Amniotic epithelial cell (primary cell): ENCODE measurements at regions not wholly inside any gene's neighbourhood (a gene's known extent, or its start where the extent isn't known, plus 50 kb on each side); places are given as distances from the start of the nearest gene placed in this dataset.

Source experiments
- DNase-seq: peaks from one replicate; pipeline ENCODE4 v3.0.0-alpha.2; 2010; ENCODE audit warnings: low read depth

- no peak for DNase-seq
Observed at GRCh38 chr1:73644198-73644597, 553.8 kb downstream of the LRRIQ3 start.

DNA sequence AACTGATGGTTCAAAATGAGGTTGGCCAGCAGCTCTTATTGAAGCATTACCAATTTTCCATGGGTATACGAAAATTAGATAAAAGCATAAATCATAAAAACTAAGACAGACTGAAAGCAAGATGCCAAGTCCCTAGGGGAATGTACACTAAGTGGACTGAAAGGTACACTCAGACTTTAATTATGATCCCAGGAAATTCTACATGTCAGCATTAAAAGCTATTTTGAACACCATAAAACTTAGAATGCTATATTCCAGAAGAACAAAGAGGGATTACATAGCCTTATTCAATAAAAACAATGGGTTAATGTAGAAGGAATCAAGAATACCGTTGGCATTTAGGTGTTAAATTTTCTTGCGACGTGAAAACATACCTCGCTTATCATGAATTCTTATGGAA lies 558.5 kb downstream of the LRRIQ3 start:
- DNase-seq: no peak

GRCh38 chr1:73637264-73637663 lies 560.7 kb downstream of the LRRIQ3 start:
- DNase-seq: no peak

- DNase-seq: no peak
Observed at GRCh38 chr1:73635021-73635420, 563.0 kb downstream of the LRRIQ3 start.

- DNase-seq: no peak
Observed at GRCh38 chr1:73627723-73628122, 570.3 kb downstream of the LRRIQ3 start.

DNA sequence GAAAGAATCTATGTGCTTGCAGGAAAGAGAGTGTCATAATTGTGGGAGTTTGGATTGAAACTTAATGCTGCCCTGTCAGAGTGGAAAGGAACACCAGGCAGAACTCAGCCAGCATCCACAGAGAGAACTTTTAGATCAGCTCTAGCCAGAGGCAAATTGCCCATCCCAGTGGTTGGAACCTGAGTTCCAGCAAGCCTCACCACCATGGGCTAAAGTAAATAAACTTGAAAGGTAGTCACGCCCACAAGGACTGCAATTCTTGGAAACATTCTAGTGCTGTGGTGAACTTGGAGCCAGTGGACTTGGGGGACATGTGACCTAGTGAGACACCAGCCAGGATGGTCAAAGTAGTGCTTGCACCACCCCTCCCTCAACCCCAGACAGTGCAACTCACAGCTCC lies 571.6 kb downstream of the LRRIQ3 start:
- no peak for DNase-seq

DNA sequence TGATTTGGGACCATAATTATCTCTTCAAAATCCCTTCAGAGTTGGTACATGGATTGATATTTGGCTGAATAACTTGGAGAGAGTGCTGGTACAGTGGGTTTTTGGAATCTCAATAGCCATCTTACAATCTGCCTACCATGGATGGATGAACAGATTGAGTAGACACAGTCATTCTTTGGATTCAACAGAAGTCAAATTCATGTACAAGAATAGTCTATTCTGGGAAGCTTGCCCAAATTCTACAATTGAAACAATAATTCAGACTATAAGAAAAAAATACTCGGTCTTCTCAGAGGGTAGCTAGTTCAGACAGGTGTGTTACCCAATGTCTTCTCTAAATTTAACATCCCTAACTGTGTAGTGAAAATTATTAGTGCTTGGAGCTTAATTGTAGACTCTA lies 574.0 kb downstream of the LRRIQ3 start:
- no peak for DNase-seq

DNA sequence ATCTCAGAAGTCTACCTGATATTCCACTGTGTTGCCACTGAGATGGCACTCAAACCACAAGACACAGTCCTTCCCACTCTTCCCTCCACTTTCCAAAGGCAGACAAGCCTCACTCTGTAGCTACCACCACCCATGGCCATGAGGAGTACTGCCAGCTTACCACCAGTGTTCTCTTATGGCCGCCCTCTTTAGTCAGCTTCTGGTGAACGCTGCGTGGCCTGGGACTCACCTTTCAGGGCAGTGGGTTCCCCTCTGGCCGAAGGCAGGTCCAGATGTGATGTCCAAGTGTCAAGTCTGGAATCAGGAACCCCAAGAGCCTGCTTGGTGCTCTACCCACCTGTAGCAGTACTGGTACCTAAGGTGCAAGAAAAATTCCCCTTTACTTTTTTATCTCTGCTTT lies 580.8 kb downstream of the LRRIQ3 start:
- no peak for DNase-seq

GRCh38 chr1:73611681-73612080 lies 586.3 kb downstream of the LRRIQ3 start:
- no peak for DNase-seq

DNA sequence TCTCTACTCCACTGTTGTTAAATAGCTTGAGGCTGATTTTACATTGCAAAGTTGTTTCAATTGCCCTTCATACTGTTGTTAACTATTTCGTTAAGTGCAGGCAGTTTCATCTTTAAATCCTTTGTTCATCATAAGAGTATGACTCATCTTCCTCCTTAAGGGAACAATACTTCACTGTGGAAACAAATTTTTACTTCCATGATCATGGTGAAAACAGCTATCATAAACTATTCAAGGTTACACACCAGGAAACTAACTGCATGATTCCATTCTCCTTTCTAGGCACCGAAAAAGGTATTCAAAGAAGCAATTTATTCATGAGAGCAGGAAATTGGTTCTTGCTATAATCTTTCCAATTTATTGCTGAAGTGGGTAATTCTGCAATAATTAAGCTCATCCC lies 593.2 kb downstream of the LRRIQ3 start:
- DNase-seq: no peak

DNA sequence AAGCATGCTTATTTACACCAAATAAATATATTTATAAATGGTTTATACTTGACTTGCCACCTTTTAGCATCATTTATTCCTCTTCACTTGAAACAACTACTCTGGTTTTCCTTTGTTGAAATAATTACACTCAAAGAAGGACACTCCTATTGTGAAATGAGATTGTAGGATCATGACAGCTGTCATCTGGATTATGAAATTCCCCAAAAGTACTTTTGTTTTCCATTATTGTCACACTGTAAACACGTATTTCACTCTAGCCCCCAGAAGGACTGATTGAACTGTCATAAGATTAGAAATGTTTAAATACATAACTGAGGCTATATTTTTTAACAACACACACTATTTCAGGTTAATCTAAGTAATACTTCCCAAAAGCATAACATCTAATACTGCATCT lies 593.8 kb downstream of the LRRIQ3 start:
- no peak for DNase-seq

DNA sequence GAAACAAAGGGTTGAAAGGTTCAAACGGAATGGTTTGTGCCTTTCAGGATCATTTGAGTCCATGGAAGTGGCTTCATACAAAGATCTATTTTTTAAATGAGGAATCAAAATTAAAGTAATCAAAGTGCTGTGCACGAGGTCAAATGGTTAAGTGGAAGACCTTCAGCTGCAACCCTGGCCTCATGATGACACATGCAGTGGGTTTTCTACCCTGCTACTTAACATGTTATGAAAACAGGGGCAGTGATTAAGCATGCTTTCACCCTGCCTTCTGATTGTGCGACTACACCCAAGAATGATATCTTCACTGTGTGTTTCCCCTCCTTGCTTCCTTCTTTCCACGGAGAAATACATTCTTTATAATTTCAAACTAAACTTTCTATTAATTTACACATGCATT lies 604.2 kb downstream of the LRRIQ3 start:
- DNase-seq: no peak

DNA sequence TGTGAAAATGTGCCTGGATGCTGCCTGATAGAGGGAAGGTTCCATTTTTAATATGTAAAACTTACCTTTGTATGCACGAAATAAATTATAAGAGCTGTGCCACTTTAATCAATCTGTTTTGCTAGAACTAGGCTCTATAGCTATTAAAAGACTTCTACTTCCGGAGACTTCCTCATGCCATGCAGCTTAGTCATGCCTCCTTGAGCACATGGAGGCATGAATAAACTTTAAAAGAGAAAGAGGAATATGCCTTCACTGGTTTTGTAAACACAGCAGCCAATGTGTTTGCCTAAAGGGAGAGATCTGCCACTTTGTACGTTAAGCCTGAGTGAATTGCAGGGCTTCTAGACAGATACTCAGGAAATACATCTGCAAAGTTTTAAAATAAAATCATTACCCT lies 604.6 kb downstream of the LRRIQ3 start:
- DNase-seq: peak; percentile 3

GRCh38 chr1:73587080-73587479 lies 610.9 kb downstream of the LRRIQ3 start:
- no peak for DNase-seq

DNA sequence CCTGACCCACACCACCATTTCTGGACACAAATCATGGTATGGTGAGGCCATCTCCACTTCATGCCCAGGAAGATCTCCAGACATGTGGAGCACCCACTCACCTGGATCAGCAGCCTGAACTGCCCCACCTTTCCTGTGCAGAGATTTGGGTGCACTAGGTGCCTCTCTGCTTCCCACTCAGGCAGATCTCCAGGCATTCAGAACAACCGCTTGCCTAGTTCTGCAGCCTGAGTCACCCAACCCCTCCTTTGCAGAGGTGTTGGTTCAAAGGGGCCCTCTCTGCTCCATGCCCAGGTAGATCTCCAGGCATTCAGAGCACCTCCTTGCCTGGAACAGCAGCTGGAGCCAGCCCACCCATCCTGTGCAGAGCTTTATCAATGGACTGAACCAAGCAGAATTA lies 620.8 kb downstream of the LRRIQ3 start:
- DNase-seq: no peak

DNA sequence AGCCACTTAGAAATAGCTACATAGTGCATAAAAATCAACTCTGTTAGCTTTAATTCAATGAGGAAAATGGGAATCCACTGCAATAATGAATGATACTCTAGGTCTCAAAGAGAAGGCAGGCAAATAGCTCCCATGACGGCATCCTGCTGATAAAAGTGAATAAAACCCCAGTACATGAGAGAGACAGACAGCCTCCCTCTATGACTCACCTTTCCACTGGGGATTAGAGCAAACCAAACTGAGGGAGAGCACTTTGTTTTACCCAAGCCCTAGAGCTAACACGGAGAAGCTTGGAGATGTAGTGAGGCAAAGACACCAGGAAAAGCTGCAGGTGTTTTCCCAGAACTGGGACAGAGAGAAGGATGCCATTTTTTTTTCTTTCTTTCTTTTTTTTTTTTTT lies 621.9 kb downstream of the LRRIQ3 start:
- DNase-seq: no peak

- no peak for DNase-seq
Observed at GRCh38 chr1:73564294-73564693, 633.7 kb downstream of the LRRIQ3 start.

- DNase-seq: no peak
Observed at GRCh38 chr1:73556270-73556669, 641.7 kb downstream of the LRRIQ3 start.

GRCh38 chr1:73537400-73537799 lies 660.6 kb downstream of the LRRIQ3 start:
- no peak for DNase-seq

- no peak for DNase-seq
Observed at GRCh38 chr1:73517603-73518191, 680.3 kb downstream of the LRRIQ3 start.

GRCh38 chr1:73516451-73516850 lies 681.5 kb downstream of the LRRIQ3 start:
- no peak for DNase-seq

DNA sequence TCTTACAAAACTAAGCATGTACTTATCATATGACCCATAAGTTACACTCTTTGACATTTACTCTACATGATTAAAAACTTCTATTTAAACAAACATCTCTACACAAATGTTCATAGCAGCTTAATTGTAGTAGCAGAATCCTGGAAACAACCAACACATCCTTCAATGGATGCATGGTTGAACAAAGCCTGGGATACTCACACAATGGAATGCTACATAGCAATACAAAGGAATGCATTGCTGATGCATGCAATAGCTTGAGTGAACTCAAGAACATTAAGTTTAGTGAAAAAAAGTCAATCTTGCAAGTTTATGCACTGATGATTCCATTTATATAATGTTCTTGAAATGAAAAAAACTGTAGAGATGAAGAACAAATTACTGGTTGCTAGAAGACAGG lies 686.9 kb downstream of the LRRIQ3 start:
- no peak for DNase-seq

DNA sequence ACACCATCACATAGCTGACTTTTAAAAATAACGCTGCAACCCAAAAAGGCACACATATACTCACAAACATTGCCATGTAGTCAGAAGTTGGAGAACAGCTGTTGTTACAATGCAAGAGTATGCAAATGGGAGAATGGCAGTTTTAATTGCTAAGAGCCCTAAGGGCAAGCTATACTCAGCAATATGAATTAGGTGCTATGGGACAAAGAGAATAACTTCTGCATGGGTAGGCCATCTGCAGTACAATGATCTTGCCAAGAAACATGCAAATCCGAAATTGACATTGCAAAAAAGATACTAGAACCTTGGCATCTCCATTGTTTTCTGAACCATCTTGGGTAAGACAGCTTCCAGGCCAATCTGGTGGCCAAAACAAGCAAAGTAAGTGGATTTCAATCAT lies 697.8 kb downstream of the LRRIQ3 start:
- no peak for DNase-seq

GRCh38 chr1:73499671-73500070 lies 698.3 kb downstream of the LRRIQ3 start:
- DNase-seq: no peak

- no peak for DNase-seq
Observed at GRCh38 chr1:73491621-73492020, 706.4 kb downstream of the LRRIQ3 start.
